H9 (cell line): ENCODE measurements at regions not wholly inside any gene's neighbourhood (a gene's known extent, or its start where the extent isn't known, plus 50 kb on each side); places are given as distances from the start of the nearest gene placed in this dataset.

ENCODE experiments used
- DNase-seq: peaks from one replicate; pipeline ENCODE4 v3.0.0-alpha.2; 2017
- H2AFZ ChIP-seq: one replicate; pipeline ENCODE4 v1.6.1; 2013; ENCODE audit warnings: mild to moderate bottlenecking, low read length, control low read depth, moderate library complexity
- H2AK5ac ChIP-seq: 2 replicates; pipeline ENCODE4 v1.6.1; 2013; ENCODE audit warnings: low read length, control low read depth, mixed read lengths; ENCODE audit not compliant: insufficient read length
- H2BK120ac ChIP-seq: one replicate; pipeline ENCODE4 v1.6.1; 2013; ENCODE audit warnings: low read depth, mild to moderate bottlenecking, low read length, control low read depth, inconsistent platforms; ENCODE audit not compliant: poor library complexity, severe bottlenecking
- H2BK12ac ChIP-seq: 2 replicates; pipeline ENCODE4 v1.6.1; 2013; ENCODE audit warnings: low read length, control low read depth, mixed read lengths, low read depth; ENCODE audit not compliant: insufficient read length
- H2BK15ac ChIP-seq: 2 replicates; pipeline ENCODE4 v1.6.1; 2013; ENCODE audit warnings: low read depth, low read length, control low read depth
- H2BK20ac ChIP-seq: one replicate; pipeline ENCODE4 v1.6.1; 2013; ENCODE audit warnings: low read depth, mild to moderate bottlenecking, low read length, control low read depth, inconsistent platforms; ENCODE audit not compliant: poor library complexity, severe bottlenecking
- H2BK5ac ChIP-seq: 2 replicates; pipeline ENCODE4 v1.6.1; 2013; ENCODE audit warnings: low read length, control low read depth, mixed read lengths; ENCODE audit not compliant: insufficient read length
- H3K14ac ChIP-seq: 2 replicates; pipeline ENCODE4 v1.6.1; 2013; ENCODE audit warnings: low read length, control low read depth; ENCODE audit not compliant: insufficient read depth
- H3K18ac ChIP-seq: 2 replicates; pipeline ENCODE4 v1.6.1; 2013; ENCODE audit warnings: low read depth, mild to moderate bottlenecking, mixed read lengths, low read length, control low read depth; ENCODE audit not compliant: insufficient read length
- H3K23ac ChIP-seq: 2 replicates; pipeline ENCODE4 v1.6.1; 2013; ENCODE audit warnings: low read length, control low read depth, mixed read lengths, low read depth; ENCODE audit not compliant: insufficient read length
- H3K23me2 ChIP-seq: 2 replicates; pipeline ENCODE4 v1.6.1; 2013; ENCODE audit warnings: low read depth, mild to moderate bottlenecking, mixed read lengths, low read length, control low read depth; ENCODE audit not compliant: insufficient read length, poor library complexity, severe bottlenecking
- H3K27ac ChIP-seq: 2 replicates; pipeline ENCODE4 v1.5.1; 2013; ENCODE audit warnings: low read length, control low read depth, mixed read lengths, low read depth; ENCODE audit not compliant: insufficient read length
- H3K27me3 ChIP-seq: 2 replicates; pipeline ENCODE4 v1.6.1; 2013; ENCODE audit warnings: low read length, control low read depth, inconsistent platforms; ENCODE audit not compliant: insufficient read depth
- H3K4ac ChIP-seq: 2 replicates; pipeline ENCODE4 v1.6.1; 2013; ENCODE audit warnings: low read depth, mild to moderate bottlenecking, control low read depth, inconsistent platforms, low read length, moderate library complexity
- H3K4me1 ChIP-seq: 2 replicates; pipeline ENCODE4 v1.6.1; 2013; ENCODE audit warnings: low read length, control low read depth, inconsistent platforms; ENCODE audit not compliant: insufficient read depth
- H3K4me2 ChIP-seq: 2 replicates; pipeline ENCODE4 v1.6.1; 2013; ENCODE audit warnings: low read length, control low read depth, mixed read lengths; ENCODE audit not compliant: insufficient read length, insufficient read depth
- H3K56ac ChIP-seq: 2 replicates; pipeline ENCODE4 v1.6.1; 2013; ENCODE audit warnings: low read depth, mild to moderate bottlenecking, mixed read lengths, low read length, control low read depth; ENCODE audit not compliant: insufficient read length
- H3K79me1 ChIP-seq: 2 replicates; pipeline ENCODE4 v1.6.1; 2013; ENCODE audit warnings: low read depth, mild to moderate bottlenecking, moderate library complexity, low read length, control low read depth, inconsistent platforms; ENCODE audit not compliant: insufficient read depth, poor library complexity, severe bottlenecking
- H3K79me2 ChIP-seq: 2 replicates; pipeline ENCODE4 v1.6.1; 2013; ENCODE audit warnings: low read length, control low read depth, inconsistent platforms; ENCODE audit not compliant: insufficient read depth
- H3K9ac ChIP-seq: 2 replicates; pipeline ENCODE4 v1.6.1; 2013; ENCODE audit warnings: low read length, control low read depth, mixed read lengths; ENCODE audit not compliant: insufficient read length; ENCODE audit errors: extremely low read depth
- H3K9me3 ChIP-seq: one replicate; pipeline ENCODE4 v1.6.1; 2013; ENCODE audit warnings: low read depth, low read length, inconsistent platforms; ENCODE audit not compliant: control insufficient read depth
- H3T11ph ChIP-seq: one replicate; pipeline ENCODE4 v1.6.1; 2013; ENCODE audit warnings: mild to moderate bottlenecking, low read length, control low read depth, inconsistent platforms
- H4K20me1 ChIP-seq: one replicate; pipeline ENCODE4 v1.6.1; 2013; ENCODE audit not compliant: control insufficient read depth, insufficient read length, insufficient read depth
- H4K5ac ChIP-seq: 2 replicates; pipeline ENCODE4 v1.6.1; 2013; ENCODE audit warnings: low read depth, mild to moderate bottlenecking, mixed read lengths, low read length, control low read depth; ENCODE audit not compliant: insufficient read length
- H4K8ac ChIP-seq: replicated peaks from 2 replicates; pipeline ENCODE4 v1.6.1; 2013; ENCODE audit warnings: low read length, control low read depth, mixed read lengths, low read depth; ENCODE audit not compliant: insufficient read length
- H4K91ac ChIP-seq: 2 replicates; pipeline ENCODE4 v1.6.1; 2013; ENCODE audit warnings: low read depth, mild to moderate bottlenecking, moderate library complexity, mixed read lengths, low read length, control low read depth; ENCODE audit not compliant: insufficient read length
- H3K27ac Mint-ChIP-seq, 3 experiments: 2 replicates in 2 of 3; 3 replicates in 1 of 3; pipeline ENCODE4 v1.8.0; 2020 to 2021; ENCODE audit warnings: mixed read lengths in 3 of 3, mild to moderate bottlenecking in 1 of 3, moderate library complexity in 1 of 3
- H3K27me3 Mint-ChIP-seq: 2 replicates; pipeline ENCODE4 v1.8.0; 2021; ENCODE audit warnings: low read depth, mild to moderate bottlenecking, moderate library complexity, mixed read lengths
- H3K36me3 Mint-ChIP-seq, 3 experiments: 2 replicates in 2 of 3; 3 replicates in 1 of 3; pipeline ENCODE4 v1.8.0; 2020 to 2021; ENCODE audit warnings: low read depth in 3 of 3, mixed read lengths in 3 of 3; ENCODE audit not compliant: insufficient read depth in 1 of 3
- H3K4me1 Mint-ChIP-seq, 2 experiments: 2 replicates each; pipeline ENCODE4 v1.8.0; 2020; ENCODE audit warnings: mixed read lengths in 2 of 2
- H3K4me3 Mint-ChIP-seq, 2 experiments: 2 replicates in 1 of 2; 3 replicates in 1 of 2; pipeline ENCODE4 v1.8.0; 2020 to 2021; ENCODE audit warnings: mild to moderate bottlenecking in 2 of 2, mixed read lengths in 2 of 2, moderate library complexity in 1 of 2
- H3K9me3 Mint-ChIP-seq, 2 experiments: 2 replicates in 1 of 2; 3 replicates in 1 of 2; pipeline ENCODE4 v1.8.0; 2020; ENCODE audit warnings: mild to moderate bottlenecking in 2 of 2, mixed read lengths in 2 of 2, moderate library complexity in 1 of 2
- WGBS: extraction: QIAGEN DNeasy Blood & Tissue Kit; methylation state at CpG from one replicate; pipeline ENCODE4 v1.1.7; 2013; ENCODE audit warnings: missing lambda C conversion rate, low lambda C conversion rate, mixed read lengths; ENCODE audit not compliant: insufficient read length; ENCODE audit errors: extremely low coverage; 5-methylcytosine and 5-hydroxymethylcytosine counted together
- TF ChIP-seq, protein P1 (sequence below): fragments of 200-600 bp; sonication (generic); conservative IDR thresholded peaks from 3 replicates; pipeline ENCODE4 v1.8.0; 2021; ENCODE audit warnings: antibody characterized with exemption, mild to moderate bottlenecking

DNA sequence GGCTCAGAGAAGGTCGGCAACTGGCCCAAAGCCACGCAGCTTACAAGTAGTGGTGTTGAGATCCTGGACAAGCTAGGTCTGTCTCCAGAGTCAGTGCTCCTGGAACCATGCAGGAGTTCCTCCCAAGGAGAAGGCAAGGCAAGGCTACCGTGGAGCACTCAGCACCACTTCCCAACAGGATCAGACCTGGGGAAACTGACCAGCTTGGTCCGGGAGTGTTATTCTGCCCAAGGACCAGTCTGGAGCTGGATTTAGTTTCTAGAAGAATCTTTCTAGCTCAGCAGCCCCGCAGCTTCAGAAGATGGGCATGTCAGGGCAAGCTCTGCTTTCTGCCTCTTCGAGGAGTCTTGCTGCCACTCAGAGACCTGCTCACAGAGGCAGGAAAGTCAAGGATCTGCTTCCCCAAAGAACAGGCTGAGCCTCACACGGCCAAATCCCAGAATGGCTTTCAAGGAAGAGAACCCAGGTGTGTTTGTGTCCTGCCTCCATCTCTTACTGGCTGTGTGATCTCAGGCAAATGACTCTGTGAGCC lies 302.8 kb downstream of the MATN1 start:
- Mint-ChIP-seq H3K27ac (no peak overlapping the region), H3K27me3 (no peaks in the 10 kb centered on the region), H3K9me3 (no peaks in the 10 kb centered on the region), H3K4me3 (no peak overlapping the region), H3K4me1 (0 out of 4 replicates have a peak, but pooled peaks cover 3 to 4% of the 10 kb centered on the region in 2 experiments), H3K36me3 (no peaks in the 10 kb centered on the region)
- H2BK120ac ChIP-seq, result no peak overlapping the region
- H3K27ac ChIP-seq, result no peak overlapping the region
- no peak overlapping the region for H2BK20ac ChIP-seq
- H3T11ph ChIP-seq, result no peak overlapping the region
- no peak overlapping the region for H4K91ac ChIP-seq
- no CpG with 5 or more reads among the region's 7 CpGs for WGBS
- no peak overlapping the region for H2AK5ac ChIP-seq
- H2BK15ac ChIP-seq, result no peak overlapping the region
- DNase-seq, result peak; percentile 4
- H2BK5ac ChIP-seq, result no peak overlapping the region
- no peak overlapping the region for H3K14ac ChIP-seq
- H3K56ac ChIP-seq, result no peak overlapping the region
- H3K79me2 ChIP-seq, result no peaks in the 10 kb centered on the region
- H2BK12ac ChIP-seq, result no peak overlapping the region
- no peaks in the 10 kb centered on the region for H3K23me2 ChIP-seq
- TF ChIP-seq, protein P1, sequence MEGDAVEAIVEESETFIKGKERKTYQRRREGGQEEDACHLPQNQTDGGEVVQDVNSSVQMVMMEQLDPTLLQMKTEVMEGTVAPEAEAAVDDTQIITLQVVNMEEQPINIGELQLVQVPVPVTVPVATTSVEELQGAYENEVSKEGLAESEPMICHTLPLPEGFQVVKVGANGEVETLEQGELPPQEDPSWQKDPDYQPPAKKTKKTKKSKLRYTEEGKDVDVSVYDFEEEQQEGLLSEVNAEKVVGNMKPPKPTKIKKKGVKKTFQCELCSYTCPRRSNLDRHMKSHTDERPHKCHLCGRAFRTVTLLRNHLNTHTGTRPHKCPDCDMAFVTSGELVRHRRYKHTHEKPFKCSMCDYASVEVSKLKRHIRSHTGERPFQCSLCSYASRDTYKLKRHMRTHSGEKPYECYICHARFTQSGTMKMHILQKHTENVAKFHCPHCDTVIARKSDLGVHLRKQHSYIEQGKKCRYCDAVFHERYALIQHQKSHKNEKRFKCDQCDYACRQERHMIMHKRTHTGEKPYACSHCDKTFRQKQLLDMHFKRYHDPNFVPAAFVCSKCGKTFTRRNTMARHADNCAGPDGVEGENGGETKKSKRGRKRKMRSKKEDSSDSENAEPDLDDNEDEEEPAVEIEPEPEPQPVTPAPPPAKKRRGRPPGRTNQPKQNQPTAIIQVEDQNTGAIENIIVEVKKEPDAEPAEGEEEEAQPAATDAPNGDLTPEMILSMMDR, result no peak
- no peaks in the 10 kb centered on the region for H3K4me1 ChIP-seq
- no peak overlapping the region for H3K23ac ChIP-seq
- H3K9ac ChIP-seq, result no peak overlapping the region
- no peaks in the 10 kb centered on the region for H3K27me3 ChIP-seq
- H3K4ac ChIP-seq, result no peak overlapping the region
- no peaks in the 10 kb centered on the region for H4K20me1 ChIP-seq
- H3K9me3 ChIP-seq, result no peaks in the 10 kb centered on the region
- no peaks in the 10 kb centered on the region for H3K79me1 ChIP-seq
- H3K18ac ChIP-seq, result no peak overlapping the region
- H4K5ac ChIP-seq, result no peak overlapping the region
- no peak overlapping the region for H2AFZ ChIP-seq
- no peak overlapping the region for H4K8ac ChIP-seq
- no peak overlapping the region for H3K4me2 ChIP-seq
